ENCODE measurements at regions not wholly inside any gene's neighbourhood (a gene's known extent, or its start where the extent isn't known, plus 50 kb on each side); places are given as distances from the start of the nearest gene placed in this dataset.

- no peaks in the 10 kb centered on the region for H3K9me1 ChIP-seq (ENCODE audit: control insufficient read depth, extremely low read depth, insufficient read depth, low read length)
- H3K4me3 ChIP-seq (ENCODE audit: control insufficient read depth in 2 of 3, extremely low read depth in 1 of 3, insufficient read depth in 2 of 3, low read depth in 1 of 3, low read length in 3 of 3), result no peak overlapping the region
- no peaks in the 10 kb centered on the region for H3K4me1 ChIP-seq (ENCODE audit: control insufficient read depth, extremely low read depth, insufficient read depth, low read length)
- no peaks in the 10 kb centered on the region for H3K79me2 ChIP-seq (ENCODE audit: control insufficient read depth, insufficient read depth, low read length)
- no peaks in the 10 kb centered on the region for H3K36me3 ChIP-seq (ENCODE audit: control insufficient read depth in 2 of 2, extremely low read depth in 1 of 2, insufficient read depth in 2 of 2, low read length in 2 of 2)
- H3K27me3 ChIP-seq (ENCODE audit: control insufficient read depth, extremely low read depth, insufficient read depth, low read length), result no peaks in the 10 kb centered on the region
- no peak overlapping the region for H2AFZ ChIP-seq (ENCODE audit: control insufficient read depth, low read length)
- no peak for FAIRE-seq
- no peaks in the 10 kb centered on the region for H3K9me3 ChIP-seq (ENCODE audit: control insufficient read depth, low read depth, low read length)
- DNase-seq (ENCODE audit: low read depth, low spot score), result no peak
- dilution Hi-C loops (cut with MboI; ENCODE audit: extremely low pct_ligation_motif_present, low sequenced_read_pairs), result no loop called here
- no peak overlapping the region for H3K27ac ChIP-seq (ENCODE audit: control insufficient read depth, insufficient read depth, low read length)
- no peak overlapping the region for H3K9ac ChIP-seq (ENCODE audit: control insufficient read depth, extremely low read depth, insufficient read depth, low read length)
- H3K4me2 ChIP-seq (ENCODE audit: control insufficient read depth, extremely low read depth, insufficient read depth, low read depth, low read length), result no peak overlapping the region
- no peaks in the 10 kb centered on the region for H4K20me1 ChIP-seq (ENCODE audit: control insufficient read depth, extremely low read depth, insufficient read depth, low read length)
- TF ChIP-seq EZH2 (IDR thresholded peaks at IDR 0.05; ENCODE audit: low read length), result no peak
- TF ChIP-seq CTCF (optimal IDR thresholded peaks at IDR 0.05 in 1 of 3, IDR thresholded peaks at IDR 0.05 in 1 of 3, conservative IDR thresholded peaks at IDR 0.05 in 1 of 3; ENCODE audit: extremely low read depth in 1 of 3, insufficient read depth in 2 of 3, low read length in 3 of 3), result no peak
Measured at GRCh38 chr10:33038672-33039071, 80.6 kb upstream of the ITGB1 start.

GRCh38 chr10:33037726-33038125 is 79.7 kb upstream of the ITGB1 start:
- H3K9me3 ChIP-seq (ENCODE audit: control insufficient read depth, low read depth, low read length), result no peaks in the 10 kb centered on the region
- H3K9me1 ChIP-seq (ENCODE audit: control insufficient read depth, extremely low read depth, insufficient read depth, low read length), result no peaks in the 10 kb centered on the region
- H3K27ac ChIP-seq (ENCODE audit: control insufficient read depth, insufficient read depth, low read length), result no peak overlapping the region
- no peak overlapping the region for H3K9ac ChIP-seq (ENCODE audit: control insufficient read depth, extremely low read depth, insufficient read depth, low read length)
- H2AFZ ChIP-seq (ENCODE audit: control insufficient read depth, low read length), result no peak overlapping the region
- H3K27me3 ChIP-seq (ENCODE audit: control insufficient read depth, extremely low read depth, insufficient read depth, low read length), result no peaks in the 10 kb centered on the region
- H3K79me2 ChIP-seq (ENCODE audit: control insufficient read depth, insufficient read depth, low read length), result no peaks in the 10 kb centered on the region
- no peak for DNase-seq (ENCODE audit: low read depth, low spot score)
- H3K4me1 ChIP-seq (ENCODE audit: control insufficient read depth, extremely low read depth, insufficient read depth, low read length), result peaks cover 5% of the 10 kb centered on the region
- no peak for FAIRE-seq
- TF ChIP-seq EZH2 (IDR thresholded peaks at IDR 0.05; ENCODE audit: low read length) (no peak), CTCF (optimal IDR thresholded peaks at IDR 0.05 in 1 of 3, IDR thresholded peaks at IDR 0.05 in 1 of 3, conservative IDR thresholded peaks at IDR 0.05 in 1 of 3; ENCODE audit: extremely low read depth in 1 of 3, insufficient read depth in 2 of 3, low read length in 3 of 3) (no peak)
- H3K36me3 ChIP-seq (ENCODE audit: control insufficient read depth in 2 of 2, extremely low read depth in 1 of 2, insufficient read depth in 2 of 2, low read length in 2 of 2), result no peaks in the 10 kb centered on the region
- H3K4me2 ChIP-seq (ENCODE audit: control insufficient read depth, extremely low read depth, insufficient read depth, low read depth, low read length), result no peak overlapping the region
- H4K20me1 ChIP-seq (ENCODE audit: control insufficient read depth, extremely low read depth, insufficient read depth, low read length), result no peaks in the 10 kb centered on the region
- dilution Hi-C loops (cut with MboI; ENCODE audit: extremely low pct_ligation_motif_present, low sequenced_read_pairs), result no loop called here
- H3K4me3 ChIP-seq (ENCODE audit: control insufficient read depth in 2 of 3, extremely low read depth in 1 of 3, insufficient read depth in 2 of 3, low read depth in 1 of 3, low read length in 3 of 3), result no peak overlapping the region
